Esophagus muscularis mucosa (tissue), 4 donors: ENCODE measurements at regions not wholly inside any gene's neighbourhood (a gene's known extent, or its start where the extent isn't known, plus 50 kb on each side); places are given as distances from the start of the nearest gene placed in this dataset.
A peak's percentile ranks its signal among the peaks of the same experiment; 100 is the strongest.

ENCODE experiments used
- DNase-seq: peaks from one replicate; pipeline ENCODE4 v3.0.0-alpha.2; 2017; ENCODE audit errors: extremely low spot score
- H3K27ac ChIP-seq, 4 donors: fragments of 200-600 bp; sonication (generic); replicated peaks in 1 of 4; 1 replicate in 3 of 4; 2 replicates in 1 of 4; pipeline ENCODE4 v1.5.1; 2016 to 2019; ENCODE audit warnings: mild to moderate bottlenecking in 1 of 4
- H3K27me3 ChIP-seq, 4 donors: fragments of 200-600 bp; sonication (generic); one replicate each; pipeline versions ENCODE4 v1.5.1 to v1.6.0; 2016 to 2019
- H3K36me3 ChIP-seq, 4 donors: fragments of 200-600 bp; sonication (generic); one replicate each; pipeline ENCODE4 v1.5.1; 2016 to 2019
- H3K4me1 ChIP-seq, 4 donors: fragments of 200-600 bp; sonication (generic); one replicate each; pipeline ENCODE4 v1.5.1; 2016 to 2019
- H3K4me3 ChIP-seq, 4 donors: fragments of 200-600 bp; sonication (generic); 1 replicate in 2 of 4; 2 replicates in 2 of 4; pipeline ENCODE4 v1.5.1; 2016 to 2019; ENCODE audit warnings: mild to moderate bottlenecking in 4 of 4, moderate library complexity in 1 of 4
- H3K9me3 ChIP-seq, 4 donors: fragments of 200-600 bp; sonication (generic); 1 replicate in 3 of 4; 2 replicates in 1 of 4; pipeline ENCODE4 v1.5.1; 2016 to 2019
- CTCF ChIP-seq, 3 experiments: fragments of 200-600 bp in 2 of 3; fragments of 450-650 bp in 1 of 3; sonication (generic) in 2 of 3; IDR thresholded peaks; one replicate each; pipeline ENCODE4 v1.5.1; 2017 to 2019; ENCODE audit warnings: antibody characterized with exemption in 3 of 3, mild to moderate bottlenecking in 2 of 3, moderate library complexity in 1 of 3
- EP300 ChIP-seq: sonication (generic); formaldehyde crosslinking; IDR thresholded peaks from one replicate; pipeline ENCODE4 v1.6.1; 2017; ENCODE audit warnings: antibody characterized with exemption
- POLR2A ChIP-seq: fragments of 450-650 bp; IDR thresholded peaks from one replicate; pipeline ENCODE4 v1.6.1; 2017; ENCODE audit warnings: antibody characterized with exemption, moderate library complexity, mild to moderate bottlenecking, low read depth
- POLR2AphosphoS5 ChIP-seq, 2 donors: sonication (generic); formaldehyde crosslinking; IDR thresholded peaks; one replicate each; pipeline ENCODE4 v1.6.1; 2017; ENCODE audit warnings: antibody characterized with exemption in 2 of 2
- WGBS: methylation state at CpG from one replicate; pipeline ENCODE4 v1.1.5; 2018; 5-methylcytosine and 5-hydroxymethylcytosine counted together
- intact Hi-C: fragments of 100-400 bp; cut with DNase I; formaldehyde crosslinking; loops from one replicate; pipeline ENCODE4 v1.15.1; 2023

- H3K4me1 ChIP-seq: no peaks in the 10 kb centered on the region
- TF ChIP-seq EP300 (no peak), POLR2AphosphoS5 (IDR thresholded peaks at IDR 0.05) (no peak), CTCF (IDR thresholded peaks at IDR 0.05) (no peak), POLR2A (no peak)
- no peak overlapping the region for H3K4me3 ChIP-seq
- intact Hi-C loops: no loop called here
- H3K27ac ChIP-seq: no peak overlapping the region
- peaks cover 0 to 36% (median 0%) of the 10 kb centered on the region in 4 donors for H3K27me3 ChIP-seq
- peaks cover 0 to 4% (median 0%) of the 10 kb centered on the region in 4 donors for H3K9me3 ChIP-seq
- no peaks in the 10 kb centered on the region for H3K36me3 ChIP-seq
- DNase-seq: no peak
- WGBS: 90% methylated on average over 5 of the region's 5 CpGs
Observed at GRCh38 chr2:129895061-129895460, 84.4 kb upstream of the RAB6C start.

GRCh38 chr2:129895526-129896082 is 83.9 kb upstream of the RAB6C start:
- no peaks in the 10 kb centered on the region for H3K4me1 ChIP-seq
- peak; percentile 77 for DNase-seq
- peaks cover 0 to 36% (median 0%) of the 10 kb centered on the region in 4 donors for H3K27me3 ChIP-seq
- H3K27ac ChIP-seq: no peak overlapping the region
- 100% methylated on average over 2 of the region's 2 CpGs for WGBS
- no peaks in the 10 kb centered on the region for H3K36me3 ChIP-seq
- intact Hi-C loops: no loop called here
- TF ChIP-seq POLR2A: no peak
- H3K4me3 ChIP-seq: no peak overlapping the region
- peaks cover 0 to 4% (median 0%) of the 10 kb centered on the region in 4 donors for H3K9me3 ChIP-seq

GRCh38 chr2:129896226-129897100 is 83.0 kb upstream of the RAB6C start:
- no peaks in the 10 kb centered on the region for H3K36me3 ChIP-seq
- WGBS: 73% methylated on average over 6 of the region's 9 CpGs
- intact Hi-C loops: no loop called here
- no peak overlapping the region for H3K4me3 ChIP-seq
- no peak for TF ChIP-seq EP300
- no peak for TF ChIP-seq CTCF (IDR thresholded peaks at IDR 0.05)
- TF ChIP-seq POLR2A: no peak
- TF ChIP-seq POLR2AphosphoS5 (IDR thresholded peaks at IDR 0.05): no peak
- H3K9me3 ChIP-seq: peaks cover 0 to 4% (median 0%) of the 10 kb centered on the region in 4 donors
- no peak overlapping the region for H3K27ac ChIP-seq
- no peaks in the 10 kb centered on the region for H3K4me1 ChIP-seq
- H3K27me3 ChIP-seq: peaks cover 0 to 29% (median 0%) of the 10 kb centered on the region in 4 donors
- peak; percentile 91 for DNase-seq

GRCh38 chr2:129901754-129902415 is 77.6 kb upstream of the RAB6C start:
- Histone ChIP-seq H3K4me1 (no peaks in the 10 kb centered on the region), H3K27ac (no peak overlapping the region), H3K27me3 (peaks cover 0 to 13% (median 0%) of the 10 kb centered on the region in 4 donors), H3K4me3 (no peak overlapping the region), H3K9me3 (peaks cover 0 to 4% (median 0%) of the 10 kb centered on the region in 4 donors), H3K36me3 (no peaks in the 10 kb centered on the region)
- TF ChIP-seq POLR2AphosphoS5 (IDR thresholded peaks at IDR 0.05): no peak
- no peak for TF ChIP-seq CTCF (IDR thresholded peaks at IDR 0.05)
- no peak for TF ChIP-seq EP300
- no peak for TF ChIP-seq POLR2A
- 74% methylated on average over 3 of the region's 3 CpGs for WGBS
- intact Hi-C loops: no loop called here
- peak; percentile 90 for DNase-seq
